Right atrium auricular region (tissue), 2 donors: ENCODE measurements at regions not wholly inside any gene's neighbourhood (a gene's known extent, or its start where the extent isn't known, plus 50 kb on each side); places are given as distances from the start of the nearest gene placed in this dataset.

Experiments
- DNase-seq: peaks from one replicate; pipeline ENCODE4 v3.0.0-alpha.2; 2019; ENCODE audit warnings: low spot score
- H3K27ac ChIP-seq, 2 donors: fragments of 200-600 bp; sonication (generic); 1 replicate in 1 of 2; 2 replicates in 1 of 2; pipeline ENCODE4 v1.5.1; 2016 to 2019
- H3K27me3 ChIP-seq, 2 donors: fragments of 200-600 bp; sonication (generic); one replicate each; pipeline versions ENCODE4 v1.5.1 to v1.6.0; 2017 to 2019
- H3K36me3 ChIP-seq: fragments of 200-600 bp; sonication (generic); one replicate; pipeline ENCODE4 v1.5.1; 2016
- H3K4me1 ChIP-seq, 2 donors: fragments of 200-600 bp; sonication (generic); one replicate each; pipeline versions ENCODE4 v1.5.1 to v1.6.0; 2017 to 2019
- H3K4me3 ChIP-seq, 2 donors: fragments of 200-600 bp; sonication (generic); 1 replicate in 1 of 2; 2 replicates in 1 of 2; pipeline ENCODE4 v1.5.1; 2017 to 2019; ENCODE audit warnings: mild to moderate bottlenecking in 1 of 2, moderate library complexity in 1 of 2
- H3K9me3 ChIP-seq, 2 donors: fragments of 200-600 bp; sonication (generic); one replicate each; pipeline ENCODE4 v1.5.1; 2019
- TF ChIP-seq, protein P1 (sequence below), 2 donors: fragments of 200-600 bp; sonication (generic); IDR thresholded peaks; one replicate each; pipeline ENCODE4 v1.5.1; 2019; ENCODE audit warnings: antibody characterized with exemption in 2 of 2

DNA sequence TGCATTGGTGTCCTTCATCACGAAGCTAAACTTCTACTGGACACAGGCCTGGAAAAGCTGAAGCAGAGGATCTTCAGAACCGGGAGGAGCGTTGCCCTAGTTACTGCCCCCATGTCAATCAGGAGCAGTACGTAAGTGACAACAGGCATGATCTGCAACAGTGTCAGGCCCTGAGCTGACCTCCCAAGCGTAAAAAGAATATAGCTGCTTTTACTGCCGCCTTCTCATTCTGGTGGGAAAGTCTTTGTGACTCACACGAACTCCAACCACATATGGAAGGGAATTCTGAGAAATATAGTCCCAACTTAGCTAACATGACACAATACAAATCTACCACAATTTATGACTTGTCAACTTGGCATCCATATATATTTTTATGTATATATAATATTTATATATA, 1007.7 kb upstream of the CDH2 start:
- Histone ChIP-seq H3K27ac (no peak overlapping the region), H3K4me3 (no peak overlapping the region), H3K36me3 (no peaks in the 10 kb centered on the region), H3K4me1 (no peaks in the 10 kb centered on the region), H3K9me3 (no peaks in the 10 kb centered on the region), H3K27me3 (no peaks in the 10 kb centered on the region)
- TF ChIP-seq, protein P1, sequence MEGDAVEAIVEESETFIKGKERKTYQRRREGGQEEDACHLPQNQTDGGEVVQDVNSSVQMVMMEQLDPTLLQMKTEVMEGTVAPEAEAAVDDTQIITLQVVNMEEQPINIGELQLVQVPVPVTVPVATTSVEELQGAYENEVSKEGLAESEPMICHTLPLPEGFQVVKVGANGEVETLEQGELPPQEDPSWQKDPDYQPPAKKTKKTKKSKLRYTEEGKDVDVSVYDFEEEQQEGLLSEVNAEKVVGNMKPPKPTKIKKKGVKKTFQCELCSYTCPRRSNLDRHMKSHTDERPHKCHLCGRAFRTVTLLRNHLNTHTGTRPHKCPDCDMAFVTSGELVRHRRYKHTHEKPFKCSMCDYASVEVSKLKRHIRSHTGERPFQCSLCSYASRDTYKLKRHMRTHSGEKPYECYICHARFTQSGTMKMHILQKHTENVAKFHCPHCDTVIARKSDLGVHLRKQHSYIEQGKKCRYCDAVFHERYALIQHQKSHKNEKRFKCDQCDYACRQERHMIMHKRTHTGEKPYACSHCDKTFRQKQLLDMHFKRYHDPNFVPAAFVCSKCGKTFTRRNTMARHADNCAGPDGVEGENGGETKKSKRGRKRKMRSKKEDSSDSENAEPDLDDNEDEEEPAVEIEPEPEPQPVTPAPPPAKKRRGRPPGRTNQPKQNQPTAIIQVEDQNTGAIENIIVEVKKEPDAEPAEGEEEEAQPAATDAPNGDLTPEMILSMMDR (IDR thresholded peaks at IDR 0.05), result no peak
- no peak for DNase-seq

DNA sequence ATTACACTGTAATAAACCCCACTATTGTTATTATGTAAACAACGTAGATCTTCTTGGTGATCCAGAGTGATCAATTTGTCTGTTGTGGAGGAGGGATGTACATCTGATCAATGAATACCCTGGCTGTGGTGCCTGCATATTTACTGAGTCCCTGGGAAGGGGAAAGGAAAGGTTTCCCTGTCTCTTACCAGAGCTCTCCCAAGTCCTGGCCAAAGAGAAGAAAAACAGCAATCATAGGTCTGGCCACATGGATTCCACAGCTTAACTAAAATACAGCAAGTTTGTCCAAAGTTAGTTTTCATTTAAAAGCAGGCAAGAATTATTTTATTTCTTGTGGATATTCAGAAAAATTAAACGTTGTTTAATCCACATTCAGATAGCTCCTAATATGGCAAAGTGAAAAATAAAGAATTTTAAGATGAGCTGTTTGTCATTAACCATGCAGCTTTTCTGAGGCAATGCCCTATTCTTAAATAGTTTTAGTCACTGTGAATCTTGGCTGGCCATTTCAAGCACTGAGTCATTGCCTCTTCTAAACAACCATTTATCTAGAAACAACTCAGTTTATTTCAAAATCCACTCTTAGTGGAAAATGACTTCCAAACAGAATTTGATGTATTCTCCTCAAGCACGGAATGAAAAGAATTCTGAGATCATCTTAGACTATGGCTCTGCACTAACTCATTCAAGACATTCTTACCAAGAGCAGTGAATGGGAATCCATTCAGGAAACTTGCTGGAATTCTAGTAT, 1004.4 kb upstream of the CDH2 start:
- H3K9me3 ChIP-seq, result no peaks in the 10 kb centered on the region
- peak overlapping the region; percentile 22 to 63 for H3K27ac ChIP-seq
- TF ChIP-seq, protein P1 (IDR thresholded peaks at IDR 0.05), result no peak
- no peaks in the 10 kb centered on the region for H3K36me3 ChIP-seq
- no peaks in the 10 kb centered on the region for H3K4me1 ChIP-seq
- no peaks in the 10 kb centered on the region for H3K27me3 ChIP-seq
- no peak overlapping the region for H3K4me3 ChIP-seq
- DNase-seq, result peak; percentile 64

DNA sequence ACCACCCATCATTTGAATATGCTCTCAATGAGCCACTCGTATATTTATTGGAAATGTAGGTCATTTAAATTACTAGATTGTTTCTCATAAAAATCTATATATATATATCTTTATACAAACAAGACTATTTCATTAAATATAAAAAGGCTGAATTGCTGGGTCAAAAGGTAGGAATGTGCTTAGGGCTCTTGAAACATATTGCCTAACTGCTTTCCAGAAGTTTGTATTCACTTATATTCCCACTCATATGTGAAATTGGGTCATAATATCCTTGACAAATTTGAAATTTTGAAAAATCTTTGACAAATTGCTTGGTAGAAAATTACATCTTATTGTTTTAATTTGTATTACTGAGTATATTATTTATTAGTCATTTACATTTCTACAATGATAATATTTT, 999.8 kb upstream of the CDH2 start:
- TF ChIP-seq, protein P1 (IDR thresholded peaks at IDR 0.05), result no peak
- H3K27ac ChIP-seq, result no peak overlapping the region
- no peak for DNase-seq
- H3K4me3 ChIP-seq, result no peak overlapping the region
- no peaks in the 10 kb centered on the region for H3K27me3 ChIP-seq
- no peaks in the 10 kb centered on the region for H3K9me3 ChIP-seq
- no peaks in the 10 kb centered on the region for H3K4me1 ChIP-seq
- H3K36me3 ChIP-seq, result no peaks in the 10 kb centered on the region

DNA sequence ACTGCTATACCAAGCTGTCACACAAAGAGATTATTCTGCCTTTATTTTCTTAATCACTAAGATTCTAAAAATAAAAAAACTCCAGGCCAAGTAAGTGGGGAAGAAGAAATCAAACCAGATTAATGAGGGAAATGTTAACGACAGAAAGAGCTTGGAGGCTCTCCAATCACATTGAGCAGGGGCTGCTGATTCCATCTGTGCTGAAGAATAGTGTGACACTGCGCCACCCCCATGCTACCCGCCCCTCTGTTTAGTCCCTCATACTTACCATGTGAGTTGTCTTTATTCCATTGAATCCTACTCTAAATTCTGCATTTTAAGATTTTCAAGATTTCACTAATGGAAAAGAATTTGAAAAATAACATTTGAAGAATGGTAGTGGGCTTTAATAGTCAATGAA, 998.0 kb upstream of the CDH2 start:
- TF ChIP-seq, protein P1 (IDR thresholded peaks at IDR 0.05), result no peak
- Histone ChIP-seq H3K27ac (no peak overlapping the region), H3K27me3 (no peaks in the 10 kb centered on the region), H3K4me1 (no peaks in the 10 kb centered on the region), H3K9me3 (no peaks in the 10 kb centered on the region), H3K36me3 (no peaks in the 10 kb centered on the region), H3K4me3 (no peak overlapping the region)
- no peak for DNase-seq

DNA sequence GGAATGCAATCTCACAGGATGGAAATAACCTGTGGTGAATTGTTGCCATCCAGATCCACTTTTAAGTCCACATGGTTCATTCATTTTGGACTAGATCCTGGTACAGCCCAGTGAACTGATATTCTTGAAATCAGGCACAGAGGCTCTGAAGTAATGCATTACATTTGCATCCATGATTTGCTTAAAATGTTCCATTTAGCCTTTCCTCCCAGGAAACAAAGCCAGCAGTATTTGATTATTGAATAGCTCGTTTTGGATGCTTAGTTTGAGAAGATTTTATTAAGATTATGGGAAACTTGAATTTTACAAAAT, 995.8 kb upstream of the CDH2 start:
- TF ChIP-seq, protein P1 (IDR thresholded peaks at IDR 0.05), result no peak
- DNase-seq, result no peak
- Histone ChIP-seq H3K9me3 (no peaks in the 10 kb centered on the region), H3K36me3 (no peaks in the 10 kb centered on the region), H3K4me3 (no peak overlapping the region), H3K4me1 (no peaks in the 10 kb centered on the region), H3K27ac (no peak overlapping the region), H3K27me3 (no peaks in the 10 kb centered on the region)
